BLaER1 treated with 17β-estradiol and CSF1 and Interleukin-3, amounts not matched to agents 10 nM and 100 nM (cell line): ENCODE measurements at regions not wholly inside any gene's neighbourhood (a gene's known extent, or its start where the extent isn't known, plus 50 kb on each side); places are given as distances from the start of the nearest gene placed in this dataset.
"Not testable (repeated sequence)": the region's sequence is repeated elsewhere in the genome, so short reads cannot be mapped to it uniquely, and the experiment has no call there.

Experiments used
- H3K27ac ChIP-seq, 11 experiments: shearing (Covaris generic); formaldehyde crosslinking; 2 replicates each; pipeline ENCODE4 v1.8.1; 2022
- H3K27me3 ChIP-seq, 11 experiments: shearing (Covaris generic); formaldehyde crosslinking; 2 replicates each; pipeline ENCODE4 v1.8.1; 2022
- H3K36me3 ChIP-seq, 11 experiments: shearing (Covaris generic); formaldehyde crosslinking; 2 replicates each; pipeline ENCODE4 v1.8.1; 2022
- H3K4me1 ChIP-seq, 10 experiments: shearing (Covaris generic); formaldehyde crosslinking; 2 replicates each; pipeline ENCODE4 v1.8.1; 2022
- H3K4me2 ChIP-seq, 11 experiments: shearing (Covaris generic); formaldehyde crosslinking; 2 replicates each; pipeline ENCODE4 v1.8.1; 2022
- H3K4me3 ChIP-seq, 10 experiments: shearing (Covaris generic); formaldehyde crosslinking; 2 replicates each; pipeline ENCODE4 v1.8.1; 2022
- H3K9ac ChIP-seq, 11 experiments: shearing (Covaris generic); formaldehyde crosslinking; 2 replicates each; pipeline ENCODE4 v1.8.1; 2022
- H3K9me3 ChIP-seq, 11 experiments: shearing (Covaris generic); formaldehyde crosslinking; replicated peaks in 1 of 11; 2 replicates each; pipeline ENCODE4 v1.8.1; 2022
- H4K20me1 ChIP-seq, 11 experiments: shearing (Covaris generic); formaldehyde crosslinking; 2 replicates each; pipeline ENCODE4 v1.8.1; 2022
- Cebpa-rat ChIP-seq, 11 experiments: shearing (Covaris generic); IDR thresholded peaks; 2 replicates each; pipeline ENCODE4 v1.8.1; 2022

DNA sequence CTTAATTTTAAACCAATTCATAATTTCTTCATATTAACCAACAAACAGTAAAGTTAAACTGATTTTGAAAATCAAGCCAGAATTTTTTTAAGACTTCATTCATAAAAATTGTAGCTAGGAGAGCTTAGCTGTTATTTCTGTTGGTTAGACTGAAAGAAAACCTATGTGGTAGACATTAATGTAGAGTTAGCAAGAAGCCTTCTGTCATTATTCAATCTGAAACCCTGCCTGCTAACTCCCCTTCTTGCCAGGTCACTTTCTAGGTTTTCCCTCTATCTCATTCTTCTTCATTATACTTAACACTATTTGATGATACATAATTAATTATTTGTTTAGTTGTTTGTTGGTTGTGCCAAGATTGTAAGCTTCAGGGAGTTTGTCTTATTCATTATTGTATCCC, 304.3 kb upstream of the MEF2C start:
- no peak overlapping the region for H3K4me3 ChIP-seq
- H3K9ac ChIP-seq = no peak overlapping the region
- peaks cover 0 to 18% (median 5%) of the 10 kb centered on the region in 10 experiments; a peak in 10 of 20 replicates for H3K4me1 ChIP-seq
- no peaks in the 10 kb centered on the region for H4K20me1 ChIP-seq
- H3K36me3 ChIP-seq = no peaks in the 10 kb centered on the region
- H3K9me3 ChIP-seq = no peaks in the 10 kb centered on the region
- no peak overlapping the region for H3K27ac ChIP-seq
- H3K4me2 ChIP-seq = no peak overlapping the region
- H3K27me3 ChIP-seq = no peaks in the 10 kb centered on the region
- TF ChIP-seq Cebpa-rat (IDR thresholded peaks at IDR 0.05) = no peak

GRCh38 chr5:89181546-89181945, 298.6 kb upstream of the MEF2C start:
- no peak overlapping the region for H3K4me3 ChIP-seq
- H3K4me2 ChIP-seq = no peak overlapping the region
- H3K36me3 ChIP-seq = no peaks in the 10 kb centered on the region
- no peak overlapping the region for H3K27ac ChIP-seq
- no peaks in the 10 kb centered on the region for H3K27me3 ChIP-seq
- TF ChIP-seq Cebpa-rat (IDR thresholded peaks at IDR 0.05) = no peak
- no peak overlapping the region for H3K9ac ChIP-seq
- no peaks in the 10 kb centered on the region for H3K4me1 ChIP-seq
- no peaks in the 10 kb centered on the region for H3K9me3 ChIP-seq
- no peaks in the 10 kb centered on the region for H4K20me1 ChIP-seq

DNA sequence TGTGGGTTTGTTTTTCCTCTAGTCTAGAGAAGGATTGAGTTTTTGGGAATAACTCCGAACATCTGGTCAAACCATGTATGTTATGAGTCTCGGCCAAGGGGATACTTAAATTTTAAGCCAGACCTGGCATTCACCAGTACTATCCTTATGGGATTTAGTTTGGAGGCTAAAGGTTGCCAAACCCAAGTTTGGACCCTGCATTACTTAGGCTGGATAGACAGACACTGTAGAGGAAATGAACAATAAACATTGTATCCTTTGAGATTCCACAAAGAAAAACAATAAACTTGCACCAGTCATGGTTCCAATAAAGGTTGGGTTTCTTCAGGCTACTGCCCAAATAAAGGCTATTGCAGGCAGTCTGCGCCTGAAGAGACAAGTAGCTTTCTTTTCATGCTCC, 296.7 kb upstream of the MEF2C start:
- H3K4me2 ChIP-seq = no peak overlapping the region
- TF ChIP-seq Cebpa-rat (IDR thresholded peaks at IDR 0.05) = no peak
- H3K27ac ChIP-seq = no peak overlapping the region
- no peaks in the 10 kb centered on the region for H3K36me3 ChIP-seq
- H3K9me3 ChIP-seq = no peaks in the 10 kb centered on the region
- no peak overlapping the region for H3K4me3 ChIP-seq
- H3K9ac ChIP-seq = no peak overlapping the region
- H3K4me1 ChIP-seq = no peaks in the 10 kb centered on the region
- H4K20me1 ChIP-seq = no peaks in the 10 kb centered on the region
- H3K27me3 ChIP-seq = no peaks in the 10 kb centered on the region

DNA sequence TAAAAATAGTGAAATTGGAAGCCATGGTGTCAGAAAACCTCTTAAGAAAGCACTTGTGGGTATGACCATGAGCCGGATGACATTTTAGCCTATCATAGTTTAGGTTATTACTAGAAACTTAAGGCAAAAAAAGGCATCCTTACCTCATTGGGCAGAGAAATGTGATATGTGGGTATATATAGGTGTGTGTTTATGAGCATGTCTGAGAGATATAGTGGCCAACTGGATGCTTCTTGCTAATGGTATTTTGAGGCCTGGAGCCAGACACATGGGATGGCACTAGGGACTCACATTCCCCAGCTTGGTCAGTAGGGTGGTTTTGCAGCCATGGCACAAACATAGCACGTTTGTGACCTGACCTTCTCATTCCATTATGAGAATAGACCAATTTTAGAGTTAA, 295.6 kb upstream of the MEF2C start:
- H3K27me3 ChIP-seq = no peaks in the 10 kb centered on the region
- H3K36me3 ChIP-seq = no peaks in the 10 kb centered on the region
- no peak overlapping the region for H3K4me3 ChIP-seq
- no peaks in the 10 kb centered on the region for H3K9me3 ChIP-seq
- H3K4me2 ChIP-seq = no peak overlapping the region
- no peaks in the 10 kb centered on the region for H3K4me1 ChIP-seq
- no peaks in the 10 kb centered on the region for H4K20me1 ChIP-seq
- no peak overlapping the region for H3K9ac ChIP-seq
- TF ChIP-seq Cebpa-rat (IDR thresholded peaks at IDR 0.05) = no peak
- H3K27ac ChIP-seq = no peak overlapping the region

GRCh38 chr5:89173528-89173927, 290.5 kb upstream of the MEF2C start:
- H3K9ac ChIP-seq = no peak overlapping the region
- no peak overlapping the region for H3K27ac ChIP-seq
- H3K4me3 ChIP-seq = no peak overlapping the region
- peaks cover 0 to 5% (median 0%) of the 10 kb centered on the region in 11 experiments; a peak in 2 of 22 replicates for H3K9me3 ChIP-seq
- H3K4me2 ChIP-seq = no peak overlapping the region
- H4K20me1 ChIP-seq = no peaks in the 10 kb centered on the region
- no peaks in the 10 kb centered on the region for H3K27me3 ChIP-seq
- H3K4me1 ChIP-seq = peaks cover 0 to 4% (median 0%) of the 10 kb centered on the region in 10 experiments; a peak in 1 of 20 replicates
- TF ChIP-seq Cebpa-rat (IDR thresholded peaks at IDR 0.05) = no peak
- H3K36me3 ChIP-seq = no peaks in the 10 kb centered on the region

- Histone ChIP-seq H4K20me1 (no peaks in the 10 kb centered on the region), H3K36me3 (no peaks in the 10 kb centered on the region), H3K4me3 (no peak overlapping the region), H3K9me3 (peaks cover 0 to 14% (median 0%) of the 10 kb centered on the region in 11 experiments; a peak in 7 of 22 replicates), H3K4me2 (0 out of 22 replicates have a peak overlapping the region, but pooled peaks of 1 of the 11 experiments have one; percentile 37), H3K27me3 (no peaks in the 10 kb centered on the region), H3K27ac (no peak overlapping the region), H3K9ac (no peak overlapping the region), H3K4me1 (peaks cover 0 to 5% (median 0%) of the 10 kb centered on the region in 10 experiments; a peak in 1 of 20 replicates)
- TF ChIP-seq Cebpa-rat (IDR thresholded peaks at IDR 0.05) = no peak
Observed at GRCh38 chr5:89168766-89169165, 285.8 kb upstream of the MEF2C start.

GRCh38 chr5:89164703-89165102, 281.7 kb upstream of the MEF2C start:
- H4K20me1 ChIP-seq, H3K27me3 ChIP-seq, H3K27ac ChIP-seq, H3K4me2 ChIP-seq, H3K9ac ChIP-seq, H3K4me1 ChIP-seq, H3K36me3 ChIP-seq, H3K4me3 ChIP-seq: not testable (repeated sequence)
- H3K9me3 ChIP-seq = peaks cover 0 to 24% (median 3%) of the 10 kb centered on the region in 11 experiments; a peak in 7 of 22 replicates

DNA sequence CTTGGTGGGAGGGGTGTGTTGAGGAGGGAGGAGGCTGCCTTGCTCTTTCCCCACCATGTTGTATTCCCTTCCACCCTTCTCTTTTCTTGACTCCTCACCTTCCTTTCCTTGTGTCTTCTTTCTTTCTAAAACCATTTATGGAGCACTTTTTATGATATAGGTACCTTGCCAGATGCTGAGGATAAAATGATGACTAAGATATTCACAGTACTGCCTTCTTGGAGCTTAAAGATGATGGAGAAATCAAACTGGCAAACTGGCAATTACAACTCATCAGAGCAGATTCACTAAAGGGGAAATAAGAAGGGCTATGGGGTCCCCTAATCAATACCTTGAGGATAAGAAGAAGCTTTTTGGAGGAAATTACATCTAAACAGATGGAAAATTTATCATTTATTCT, 273.2 kb upstream of the MEF2C start:
- no peaks in the 10 kb centered on the region for H3K36me3 ChIP-seq
- 0 out of 22 replicates have a peak, but pooled peaks cover 0 to 7% (median 0%) of the 10 kb centered on the region in 11 experiments for H3K9me3 ChIP-seq
- H3K27me3 ChIP-seq = no peaks in the 10 kb centered on the region
- H3K27ac ChIP-seq = no peak overlapping the region
- TF ChIP-seq Cebpa-rat (IDR thresholded peaks at IDR 0.05) = no peak
- no peak overlapping the region for H3K4me3 ChIP-seq
- no peak overlapping the region for H3K9ac ChIP-seq
- H4K20me1 ChIP-seq = no peaks in the 10 kb centered on the region
- H3K4me2 ChIP-seq = no peak overlapping the region
- H3K4me1 ChIP-seq = no peaks in the 10 kb centered on the region

- Histone ChIP-seq H3K27me3 (no peaks in the 10 kb centered on the region), H3K9me3 (peaks cover 0 to 8% (median 0%) of the 10 kb centered on the region in 11 experiments; a peak in 1 of 22 replicates), H3K36me3 (no peaks in the 10 kb centered on the region), H4K20me1 (no peaks in the 10 kb centered on the region), H3K9ac (no peak overlapping the region), H3K27ac (no peak overlapping the region), H3K4me2 (no peak overlapping the region), H3K4me3 (no peak overlapping the region), H3K4me1 (no peaks in the 10 kb centered on the region)
- no peak for TF ChIP-seq Cebpa-rat (IDR thresholded peaks at IDR 0.05)
Observed at GRCh38 chr5:89147031-89147430, 264.0 kb upstream of the MEF2C start.

GRCh38 chr5:89137148-89137547, 254.2 kb upstream of the MEF2C start:
- H3K9ac ChIP-seq = no peak overlapping the region
- no peak overlapping the region for H3K27ac ChIP-seq
- H4K20me1 ChIP-seq = no peaks in the 10 kb centered on the region
- no peak overlapping the region for H3K4me2 ChIP-seq
- no peaks in the 10 kb centered on the region for H3K36me3 ChIP-seq
- H3K27me3 ChIP-seq = no peaks in the 10 kb centered on the region
- no peaks in the 10 kb centered on the region for H3K9me3 ChIP-seq
- no peak overlapping the region for H3K4me3 ChIP-seq
- TF ChIP-seq Cebpa-rat (IDR thresholded peaks at IDR 0.05) = no peak
- H3K4me1 ChIP-seq = no peaks in the 10 kb centered on the region
